PFSK-1 (cell line): ENCODE measurements at regions not wholly inside any gene's neighbourhood (a gene's known extent, or its start where the extent isn't known, plus 50 kb on each side); places are given as distances from the start of the nearest gene placed in this dataset.

Experiments
- FOXP2 ChIP-seq: optimal IDR thresholded peaks from 2 replicates; pipeline ENCODE3; 2011; ENCODE audit warnings: borderline replicate concordance, control low read depth, inconsistent platforms; ENCODE audit not compliant: insufficient read depth; ENCODE audit errors: extremely low read length, extremely low read depth
- POLR2AphosphoS5 ChIP-seq: IDR thresholded peaks from 2 replicates; pipeline ENCODE4 v1.6.1; 2012; ENCODE audit warnings: low read depth, mild to moderate bottlenecking, control low read depth, low read length, moderate library complexity
- REST ChIP-seq, 2 experiments: IDR thresholded peaks; 2 replicates each; pipeline versions ENCODE4 v1.6.1 to v1.8.0; 2011 to 2012; ENCODE audit warnings: low read depth in 2 of 2, low read length in 2 of 2, control low read depth in 1 of 2, inconsistent platforms in 1 of 2, mild to moderate bottlenecking in 1 of 2, moderate library complexity in 1 of 2; ENCODE audit not compliant: insufficient read depth in 1 of 2
- SIN3A ChIP-seq: IDR thresholded peaks from 2 replicates; pipeline ENCODE4 v1.6.1; 2012; ENCODE audit warnings: mild to moderate bottlenecking, low read length, moderate library complexity, borderline replicate concordance; ENCODE audit not compliant: insufficient read depth
- TAF1 ChIP-seq: IDR thresholded peaks from 2 replicates; pipeline ENCODE4 v1.6.1; 2012; ENCODE audit warnings: low read length, control low read depth, borderline replicate concordance; ENCODE audit not compliant: insufficient read depth

GRCh38 chr4:97300561-97300960, 842.7 kb downstream of the STPG2 start:
- TF ChIP-seq FOXP2: no peak
- TF ChIP-seq POLR2AphosphoS5: no peak
- no peak for TF ChIP-seq SIN3A
- no peak for TF ChIP-seq TAF1
- TF ChIP-seq REST (IDR thresholded peaks at IDR 0.05; ENCODE audit: insufficient read depth in 1 of 2, low read depth in 2 of 2, low read length in 2 of 2): no peak

- TF ChIP-seq SIN3A (no peak), REST (IDR thresholded peaks at IDR 0.05; ENCODE audit: insufficient read depth in 1 of 2, low read depth in 2 of 2, low read length in 2 of 2) (no peak), POLR2AphosphoS5 (no peak), FOXP2 (no peak)
Measured at GRCh38 chr4:97305351-97305750, 837.9 kb downstream of the STPG2 start.

- TF ChIP-seq POLR2AphosphoS5 (no peak), SIN3A (no peak), TAF1 (no peak), FOXP2 (no peak), REST (IDR thresholded peaks at IDR 0.05; ENCODE audit: insufficient read depth in 1 of 2, low read depth in 2 of 2, low read length in 2 of 2) (no peak)
Measured at GRCh38 chr4:97309121-97309520, 834.2 kb downstream of the STPG2 start.

- TF ChIP-seq SIN3A (no peak), FOXP2 (no peak), TAF1 (no peak), POLR2AphosphoS5 (no peak), REST (IDR thresholded peaks at IDR 0.05; ENCODE audit: insufficient read depth in 1 of 2, low read depth in 2 of 2, low read length in 2 of 2) (no peak)
Measured at GRCh38 chr4:97317201-97317600, 826.1 kb downstream of the STPG2 start.

GRCh38 chr4:97317671-97318070, 825.6 kb downstream of the STPG2 start:
- TF ChIP-seq TAF1 (no peak), SIN3A (no peak), FOXP2 (no peak), POLR2AphosphoS5 (no peak), REST (IDR thresholded peaks at IDR 0.05; ENCODE audit: insufficient read depth in 1 of 2, low read depth in 2 of 2, low read length in 2 of 2) (no peak)
